GM13976 (cell line): ENCODE measurements at regions not wholly inside any gene's neighbourhood (a gene's known extent, or its start where the extent isn't known, plus 50 kb on each side); places are given as distances from the start of the nearest gene placed in this dataset.
"Not testable (repeated sequence)": the region's sequence is repeated elsewhere in the genome, so short reads cannot be mapped to it uniquely, and the experiment has no call there.

Experiments used
- DNase-seq: peaks from one replicate; pipeline ENCODE4 v3.0.0; 2012; ENCODE audit warnings: low spot score
- CTCF ChIP-seq: IDR thresholded peaks from 2 replicates; pipeline ENCODE4 v1.5.1; 2012; ENCODE audit warnings: borderline replicate concordance, mild to moderate bottlenecking; ENCODE audit not compliant: insufficient read depth; ENCODE audit errors: extremely low read depth, missing control alignments, control extremely low read depth
- in situ Hi-C: fragments of 300-500 bp; cut with MboI; formaldehyde crosslinking; loops from one replicate; pipeline ENCODE4 v1.12.0; 2022; ENCODE audit warnings: low sequenced_read_pairs, mixed read lengths, inconsistent platforms; ENCODE audit not compliant: unreplicated experiment

GRCh38 chr12:54799966-54800365 lies 54.4 kb upstream of the MUCL1 start:
- in situ Hi-C loops, DNase-seq: not testable (repeated sequence)

- DNase-seq: no peak
- in situ Hi-C loops: no loop called here
- TF ChIP-seq CTCF: no peak
Observed at GRCh38 chr12:54798651-54799050, 55.7 kb upstream of the MUCL1 start.

- no peak for DNase-seq
- in situ Hi-C loops: no loop called here
- TF ChIP-seq CTCF: no peak
Observed at GRCh38 chr12:54796991-54797390, 57.3 kb upstream of the MUCL1 start.

GRCh38 chr12:54795644-54796043 lies 58.7 kb upstream of the MUCL1 start:
- TF ChIP-seq CTCF: no peak
- DNase-seq: no peak
- in situ Hi-C loops: no loop called here

- in situ Hi-C loops: no loop called here
- DNase-seq: no peak
- no peak for TF ChIP-seq CTCF
Observed at GRCh38 chr12:54786081-54786480, 68.2 kb upstream of the MUCL1 start.

- in situ Hi-C loops: no loop called here
- no peak for DNase-seq
- no peak for TF ChIP-seq CTCF
Observed at GRCh38 chr12:54784115-54784514, 70.2 kb upstream of the MUCL1 start.

GRCh38 chr12:54777031-54777430 lies 77.3 kb upstream of the MUCL1 start:
- DNase-seq, in situ Hi-C loops: not testable (repeated sequence)

GRCh38 chr12:54773593-54773992 lies 80.7 kb upstream of the MUCL1 start:
- no peak for TF ChIP-seq CTCF
- in situ Hi-C loops: no loop called here
- DNase-seq: no peak
